ENCODE measurements at regions not wholly inside any gene's neighbourhood (a gene's known extent, or its start where the extent isn't known, plus 50 kb on each side); places are given as distances from the start of the nearest gene placed in this dataset.
"Not testable (repeated sequence)": the region's sequence is repeated elsewhere in the genome, so short reads cannot be mapped to it uniquely, and the experiment has no call there.

- no peak for DNase-seq
Measured at GRCh38 chr7:83306502-83306901, 143.8 kb upstream of the PCLO start.

- no peak for DNase-seq
Measured at GRCh38 chr7:83305027-83305426, 142.3 kb upstream of the PCLO start.

- DNase-seq, result no peak
Measured at GRCh38 chr7:83301416-83301815, 138.7 kb upstream of the PCLO start.

- DNase-seq, result no peak
Measured at GRCh38 chr7:83290211-83290610, 127.5 kb upstream of the PCLO start.

- DNase-seq, result no peak
Measured at GRCh38 chr7:83289419-83289993, 126.8 kb upstream of the PCLO start.

- DNase-seq, result no peak
Measured at GRCh38 chr7:83280671-83281070, 118.0 kb upstream of the PCLO start.

- DNase-seq, result no peak
Measured at GRCh38 chr7:83276250-83276649, 113.6 kb upstream of the PCLO start.

GRCh38 chr7:83273699-83274098 is 111.0 kb upstream of the PCLO start:
- DNase-seq, result no peak

GRCh38 chr7:83271212-83272099 is 108.8 kb upstream of the PCLO start:
- peak; percentile 33 for DNase-seq

GRCh38 chr7:83270407-83270806 is 107.7 kb upstream of the PCLO start:
- no peak for DNase-seq

GRCh38 chr7:83267141-83267631 is 104.5 kb upstream of the PCLO start:
- DNase-seq, result peak; percentile 5

- DNase-seq, result not testable (repeated sequence)
Measured at GRCh38 chr7:83263442-83264034, 100.9 kb upstream of the PCLO start.

GRCh38 chr7:83259064-83259463 is 96.4 kb upstream of the PCLO start:
- DNase-seq, result no peak

GRCh38 chr7:83248000-83248399 is 85.3 kb upstream of the PCLO start:
- DNase-seq, result no peak

- DNase-seq, result not testable (repeated sequence)
Measured at GRCh38 chr7:83219231-83219630, 56.5 kb upstream of the PCLO start.

- no peak for DNase-seq
Measured at GRCh38 chr7:83212883-83213282, 50.2 kb upstream of the PCLO start.

All from NCI-H1092 (cell line).